NCI-H748 (cell line): ENCODE measurements at regions not wholly inside any gene's neighbourhood (a gene's known extent, or its start where the extent isn't known, plus 50 kb on each side); places are given as distances from the start of the nearest gene placed in this dataset.

Experiments
- DNase-seq: peaks from one replicate; lab custom pipeline; 2025; ENCODE audit not compliant: unreplicated experiment; lab: John Stamatoyannopoulos, UW

DNA sequence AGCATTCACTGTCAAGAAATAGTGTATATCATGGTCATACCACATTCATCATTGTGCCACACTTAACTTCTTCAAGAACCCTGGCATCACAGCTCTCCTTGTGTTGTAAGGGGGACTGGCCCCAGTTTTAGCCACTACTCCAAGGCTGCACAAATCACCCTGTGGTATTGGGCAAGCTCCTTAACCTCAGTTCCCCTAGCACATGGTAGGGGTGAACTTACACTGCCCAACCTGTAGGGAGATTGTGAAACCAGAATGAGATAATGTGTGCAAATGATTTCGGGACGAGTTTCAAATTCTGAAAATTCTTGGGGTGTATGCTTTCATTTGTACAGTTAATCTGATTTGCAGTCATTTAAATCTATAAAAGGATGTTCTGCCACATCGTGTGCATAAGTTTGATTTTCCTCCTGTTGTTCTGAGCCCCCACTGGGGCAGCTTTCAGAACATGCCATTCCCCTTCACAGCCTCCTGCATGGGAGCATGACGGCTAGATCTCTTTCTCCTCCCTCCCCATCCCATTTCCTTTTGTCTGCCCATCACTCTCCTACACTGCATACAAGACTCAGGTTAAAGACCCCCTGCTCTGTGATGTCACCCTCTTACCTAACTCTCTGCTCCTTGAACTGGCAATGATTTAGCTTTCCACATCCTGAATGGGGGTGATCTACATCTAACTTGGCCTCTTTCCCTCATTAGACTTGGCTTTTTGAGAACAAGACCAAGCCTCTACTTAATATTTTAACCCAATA, 290.3 kb downstream of the CHRM3 start:
- no peak for DNase-seq

DNA sequence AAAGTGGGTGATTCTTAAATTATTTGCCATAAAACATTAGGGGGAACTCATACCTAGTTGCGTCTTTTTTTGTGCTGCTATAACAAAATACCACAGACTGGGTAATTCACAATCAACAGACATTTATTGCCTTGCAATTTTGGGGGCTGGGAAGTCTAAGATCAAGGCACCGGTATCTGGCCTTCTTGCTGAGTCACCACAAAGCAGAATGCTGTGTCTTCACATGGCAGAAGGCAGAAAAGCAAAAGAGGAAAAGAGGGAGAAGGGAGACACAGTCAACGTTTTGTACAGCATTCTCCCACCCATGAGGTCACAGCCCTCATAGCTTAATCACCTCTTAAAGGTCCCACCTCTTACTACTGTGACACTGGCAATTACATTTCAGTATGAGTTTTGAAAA, 291.0 kb downstream of the CHRM3 start:
- no peak for DNase-seq

DNA sequence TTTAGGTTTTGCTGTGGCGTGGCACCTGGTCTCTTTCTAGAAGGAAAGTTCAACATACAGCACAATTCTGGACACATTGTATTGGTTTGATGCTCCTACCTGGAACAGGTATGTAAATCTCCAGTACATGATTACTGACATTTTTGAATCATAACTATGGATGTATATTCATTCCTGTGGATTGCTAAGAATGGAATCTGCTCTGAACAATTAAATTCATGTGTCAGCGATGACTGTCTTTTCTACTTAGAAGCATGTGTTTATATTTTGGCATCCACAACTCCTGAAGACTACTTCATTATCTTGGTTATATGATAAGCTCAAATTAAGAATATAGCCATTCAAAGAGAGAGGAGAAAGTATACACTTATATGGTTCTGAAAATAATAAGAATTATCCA, 291.8 kb downstream of the CHRM3 start:
- no peak for DNase-seq

DNA sequence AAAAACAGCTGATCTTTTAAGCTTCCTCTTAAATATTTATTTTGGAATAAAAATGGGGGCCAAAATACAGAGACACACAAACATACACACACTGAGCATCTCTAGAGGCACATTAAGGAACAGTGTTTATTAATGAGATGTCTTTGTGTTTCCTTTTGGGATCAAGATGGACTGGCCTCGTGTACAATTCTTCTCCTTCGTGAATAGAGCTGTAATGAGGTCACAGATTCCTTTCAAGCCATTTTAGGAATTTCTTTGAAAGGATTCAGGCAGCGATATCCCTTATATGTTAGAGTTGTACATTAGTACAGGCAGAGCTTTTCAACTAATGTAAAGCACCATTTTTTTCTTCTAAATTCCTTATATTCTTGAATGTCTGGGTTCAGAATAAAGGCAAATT, 295.7 kb downstream of the CHRM3 start:
- DNase-seq, result peak; percentile 18

DNA sequence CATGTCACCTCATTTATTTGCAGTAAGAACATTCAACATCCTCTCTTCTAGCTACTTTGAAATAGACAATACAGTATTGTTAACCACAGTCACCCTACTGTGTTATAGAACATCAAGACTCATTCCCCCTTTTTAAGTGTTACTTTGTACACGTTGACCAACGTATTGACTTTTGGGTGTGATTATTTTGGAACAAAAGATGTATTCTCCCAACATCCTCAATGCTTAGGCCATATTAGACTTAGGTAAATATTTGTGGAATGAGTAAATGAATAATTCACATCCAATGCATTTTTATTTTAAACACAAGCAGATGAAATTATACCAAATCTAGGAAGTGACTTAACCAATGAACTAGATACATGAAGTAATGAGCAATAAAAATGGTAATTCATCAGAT, 296.6 kb downstream of the CHRM3 start:
- peak; percentile 90 for DNase-seq

DNA sequence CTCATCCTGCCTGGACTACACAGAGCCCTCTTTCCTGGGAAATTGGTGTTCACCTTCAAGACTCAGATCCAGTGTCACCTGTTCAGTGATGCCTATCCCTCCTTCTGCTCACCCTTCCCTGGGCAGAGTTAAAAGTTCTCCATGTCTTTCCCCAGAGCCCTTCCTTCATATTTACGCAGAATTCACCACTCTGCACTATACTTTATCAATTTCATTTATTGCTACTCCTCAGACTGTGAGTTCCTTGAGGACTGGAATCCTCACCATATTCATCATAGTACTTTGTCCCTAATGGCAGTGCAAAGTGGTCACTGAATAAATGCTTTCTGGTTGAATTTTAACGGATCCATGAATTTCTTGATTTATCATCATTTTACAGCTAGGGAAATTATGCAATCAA, 300.0 kb downstream of the CHRM3 start:
- no peak for DNase-seq

DNA sequence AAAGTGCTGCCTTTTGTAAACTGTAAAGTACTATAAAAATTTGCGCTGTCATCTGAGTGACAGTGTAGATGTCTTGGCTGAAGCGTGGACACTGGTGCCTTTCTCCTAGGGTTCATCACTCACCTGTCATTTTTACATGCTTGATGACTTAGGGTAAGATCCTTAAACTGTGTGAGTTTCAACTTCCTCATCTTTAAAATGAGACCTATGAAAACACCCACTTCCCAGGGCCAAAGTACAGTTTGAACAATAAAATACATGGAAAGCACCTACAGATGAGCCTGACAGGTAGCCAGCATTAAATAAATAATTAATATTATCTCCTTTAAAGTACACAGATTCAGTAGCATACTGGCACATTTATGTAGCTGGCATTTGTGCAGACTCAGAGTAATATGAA, 309.9 kb downstream of the CHRM3 start:
- no peak for DNase-seq

DNA sequence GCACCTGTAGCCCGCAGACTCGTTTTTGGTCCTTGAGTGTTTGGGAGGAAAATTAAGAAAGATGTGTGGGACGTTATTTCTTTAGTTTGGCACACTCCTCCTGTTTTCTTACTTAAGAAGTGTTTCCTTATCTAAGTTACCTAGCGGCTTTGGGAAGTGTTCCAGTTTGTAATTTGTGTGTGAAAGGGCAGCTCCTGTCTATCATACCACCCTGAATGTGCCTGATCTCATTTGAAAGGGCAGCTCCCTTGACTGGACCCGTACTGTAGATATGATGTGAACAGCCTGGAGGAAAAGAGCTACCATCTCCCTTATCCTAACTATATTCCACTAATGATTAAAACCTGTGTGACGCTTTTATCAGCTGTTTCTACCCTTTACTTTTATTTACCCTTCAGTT, 314.3 kb downstream of the CHRM3 start:
- DNase-seq, result no peak

DNA sequence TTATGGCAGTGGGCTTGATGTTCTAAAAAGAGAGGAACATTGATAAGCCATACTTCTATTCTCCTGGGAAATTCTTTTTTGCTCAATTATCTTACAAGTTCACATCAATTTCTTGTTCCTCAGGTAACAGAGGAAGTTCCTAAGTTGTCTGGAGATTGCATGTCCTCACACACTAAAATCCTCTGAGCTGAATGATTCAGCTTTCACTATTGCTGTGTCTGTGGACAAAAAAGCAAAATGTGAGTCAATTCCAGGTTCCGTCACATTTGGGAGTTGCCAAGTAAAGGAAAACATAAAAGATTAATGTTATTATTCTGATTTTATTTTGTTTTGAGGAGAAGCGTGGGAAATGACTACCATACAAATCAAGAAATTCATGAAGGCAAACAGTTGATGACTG, 316.7 kb downstream of the CHRM3 start:
- DNase-seq, result no peak

DNA sequence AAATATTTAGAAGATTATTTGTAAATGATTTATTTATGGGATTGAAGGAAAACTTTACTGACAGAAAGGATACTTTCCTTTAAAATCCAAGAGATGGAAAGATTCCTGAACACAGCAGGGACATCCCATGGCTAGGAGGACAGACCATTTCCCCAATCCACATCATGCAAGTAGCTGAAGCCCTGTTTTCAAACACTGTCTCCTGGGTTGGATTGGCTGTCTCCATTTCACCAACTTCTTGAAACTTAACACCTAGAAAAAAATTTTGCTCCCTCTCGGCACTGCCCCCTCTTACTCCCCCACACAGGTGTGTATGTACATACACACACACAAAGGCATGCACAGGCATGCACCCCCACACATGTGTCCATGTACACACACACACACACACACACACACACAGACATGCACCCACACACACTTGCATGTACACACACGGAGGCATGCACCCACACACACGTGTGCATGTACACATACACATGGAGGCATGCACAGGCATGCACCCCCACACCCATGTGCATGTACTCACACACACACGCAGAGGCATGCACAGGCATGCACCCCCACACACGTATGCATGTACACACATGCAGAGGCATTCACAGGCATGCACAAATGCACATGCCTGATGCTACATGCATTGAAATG, 320.0 kb downstream of the CHRM3 start:
- no peak for DNase-seq

DNA sequence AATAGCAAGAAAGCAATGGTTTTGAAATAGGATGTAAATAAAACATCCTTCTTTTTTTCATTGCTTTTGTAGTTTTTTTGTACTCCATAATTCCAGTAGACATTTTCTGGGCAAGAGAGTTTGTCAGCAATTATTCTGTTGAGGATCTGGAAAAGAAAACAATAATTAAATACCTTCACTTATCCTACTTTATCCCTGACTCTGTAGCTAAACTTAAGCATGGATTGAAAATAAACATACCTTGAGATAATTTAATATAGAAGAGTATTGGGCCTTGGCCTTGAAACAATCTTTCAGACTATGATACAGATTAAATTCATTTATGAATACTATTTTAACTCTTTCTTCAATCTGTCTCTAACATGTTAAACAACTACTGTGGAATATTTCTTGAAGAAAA, 321.2 kb downstream of the CHRM3 start:
- DNase-seq, result no peak

DNA sequence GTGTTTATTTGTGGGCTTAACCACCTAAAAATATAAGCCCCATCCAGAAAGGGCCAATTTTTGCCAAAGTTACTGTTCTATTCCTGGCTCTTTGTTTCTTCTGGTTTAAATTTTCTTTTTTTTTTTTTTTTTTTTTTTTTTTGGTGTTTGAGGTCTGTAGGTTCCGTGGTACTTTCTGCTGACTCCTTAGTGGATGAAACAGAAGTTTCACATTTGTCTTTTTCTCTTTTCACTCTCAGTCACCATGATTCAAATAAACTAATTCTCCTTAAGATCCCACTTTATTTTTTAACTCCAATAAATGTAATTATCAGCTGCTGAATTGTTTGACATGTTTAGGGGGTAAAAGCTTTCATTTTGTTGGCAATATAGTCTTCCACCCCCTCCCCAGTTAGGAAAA, 322.3 kb downstream of the CHRM3 start:
- DNase-seq, result no peak

DNA sequence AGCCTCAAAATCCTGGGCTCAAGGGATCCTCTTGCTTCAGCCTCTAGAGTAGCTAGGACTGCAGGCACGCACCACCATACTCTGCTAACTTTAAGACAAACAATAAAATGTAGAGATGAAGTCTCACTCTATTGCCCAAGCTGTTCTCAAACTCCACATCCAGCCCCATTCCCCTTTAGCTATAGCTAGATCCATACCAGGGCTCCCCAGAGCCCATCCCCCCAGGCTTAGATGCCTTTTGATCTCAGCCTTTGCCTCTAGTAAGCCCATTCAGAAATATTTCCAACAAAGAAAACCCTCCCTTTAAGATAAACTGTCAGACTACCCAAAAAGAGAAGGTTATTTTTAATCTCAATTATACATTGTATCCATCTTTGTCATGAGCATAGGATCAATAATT, 325.4 kb downstream of the CHRM3 start:
- no peak for DNase-seq

DNA sequence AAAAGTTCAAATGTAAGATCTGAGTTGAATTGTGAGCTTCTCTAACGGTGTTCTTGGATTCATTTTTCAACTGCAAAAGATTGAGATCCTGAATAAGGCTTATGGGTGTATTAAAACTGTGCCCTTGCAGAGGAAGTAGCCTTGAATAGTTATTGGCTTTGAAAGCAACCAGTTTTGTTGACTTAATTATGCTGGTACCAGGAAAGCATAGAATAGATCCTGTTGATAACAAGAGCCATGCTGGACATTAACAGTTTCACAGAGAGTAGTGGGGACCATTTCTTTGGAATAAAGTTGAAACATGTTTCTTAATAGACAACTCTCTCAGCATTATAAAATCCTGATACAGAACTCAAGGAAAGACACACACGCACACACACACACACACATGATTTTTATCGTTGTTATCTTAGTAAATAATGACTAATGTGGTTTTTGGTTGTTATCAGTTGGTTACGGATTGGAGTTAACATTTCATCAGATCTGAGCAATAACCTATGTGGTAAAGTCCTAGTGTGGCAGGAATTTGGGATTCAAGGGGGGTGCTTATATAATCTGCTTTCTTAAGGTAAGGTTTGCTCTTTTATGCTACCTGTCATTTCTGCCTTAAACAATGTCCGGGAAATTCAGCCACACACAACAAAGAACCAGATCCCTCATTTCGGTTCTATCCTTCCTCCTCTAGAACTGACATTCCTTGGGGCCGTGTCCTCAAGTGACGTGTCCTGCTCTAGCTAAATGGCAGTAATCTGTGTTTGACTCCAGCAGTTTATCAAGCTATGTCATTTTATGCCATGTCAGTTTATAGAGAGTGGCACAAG, 330.9 kb downstream of the CHRM3 start:
- DNase-seq, result no peak

DNA sequence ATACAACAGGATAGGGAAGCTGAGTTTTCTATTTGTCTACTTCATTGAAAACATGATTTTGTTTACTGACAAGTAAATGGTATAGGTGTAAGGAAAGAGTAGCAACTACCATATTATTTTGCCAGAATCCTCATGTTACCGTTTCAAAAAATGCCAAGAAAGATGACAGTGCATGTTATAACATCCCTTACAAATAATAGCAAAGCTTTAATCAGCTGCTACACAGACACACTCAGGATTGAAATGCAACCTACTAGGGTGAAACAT, 331.5 kb downstream of the CHRM3 start:
- DNase-seq, result no peak

DNA sequence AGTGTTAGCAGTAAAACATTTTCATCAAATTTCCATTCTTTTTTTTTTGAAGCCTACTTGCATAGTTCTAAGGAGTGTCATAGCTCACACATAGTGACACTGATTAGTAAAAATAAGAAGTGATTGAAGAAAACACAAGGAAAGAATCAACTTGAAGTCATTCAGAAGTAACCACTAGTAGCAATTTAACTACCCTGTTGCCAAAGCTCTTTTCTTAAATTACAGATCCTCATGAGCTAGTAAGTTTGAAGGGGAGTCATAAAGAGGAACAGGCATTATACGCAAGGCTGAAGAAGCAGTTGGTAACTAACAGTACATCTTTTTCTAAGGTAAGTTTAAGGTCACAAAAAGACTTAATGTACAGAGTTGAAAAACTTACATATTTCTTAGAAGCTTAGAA, 332.2 kb downstream of the CHRM3 start:
- DNase-seq, result no peak

DNA sequence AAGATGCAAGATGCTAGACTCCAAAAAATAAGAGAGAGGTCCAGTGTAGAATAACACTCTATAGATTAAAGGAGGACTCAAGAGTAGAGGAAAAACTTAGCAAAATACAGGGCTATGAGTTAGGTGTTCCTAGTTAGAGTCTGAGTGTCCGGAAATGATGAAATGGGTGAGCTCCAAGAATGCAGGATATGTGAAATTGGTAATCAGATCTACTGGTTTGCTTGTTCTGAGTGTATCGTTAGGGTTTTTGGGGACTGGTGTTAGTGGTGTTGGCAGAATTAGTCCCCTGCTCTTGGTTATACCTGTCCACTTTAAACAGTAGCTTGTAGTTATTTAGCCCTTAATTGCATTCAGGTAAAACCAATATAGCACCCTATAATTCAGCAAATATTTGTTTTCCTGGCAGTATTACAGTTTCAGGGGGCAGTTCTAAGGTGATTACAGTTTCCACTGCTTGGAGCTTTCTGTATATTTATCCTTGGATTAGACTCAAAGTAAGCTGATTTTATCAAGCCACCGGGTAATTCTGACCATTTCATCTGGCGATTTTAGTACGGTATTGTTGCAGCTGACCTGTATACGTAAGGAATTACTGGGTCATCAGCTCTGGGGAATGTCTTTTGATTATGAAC, 332.7 kb downstream of the CHRM3 start:
- peak; percentile 54 for DNase-seq

DNA sequence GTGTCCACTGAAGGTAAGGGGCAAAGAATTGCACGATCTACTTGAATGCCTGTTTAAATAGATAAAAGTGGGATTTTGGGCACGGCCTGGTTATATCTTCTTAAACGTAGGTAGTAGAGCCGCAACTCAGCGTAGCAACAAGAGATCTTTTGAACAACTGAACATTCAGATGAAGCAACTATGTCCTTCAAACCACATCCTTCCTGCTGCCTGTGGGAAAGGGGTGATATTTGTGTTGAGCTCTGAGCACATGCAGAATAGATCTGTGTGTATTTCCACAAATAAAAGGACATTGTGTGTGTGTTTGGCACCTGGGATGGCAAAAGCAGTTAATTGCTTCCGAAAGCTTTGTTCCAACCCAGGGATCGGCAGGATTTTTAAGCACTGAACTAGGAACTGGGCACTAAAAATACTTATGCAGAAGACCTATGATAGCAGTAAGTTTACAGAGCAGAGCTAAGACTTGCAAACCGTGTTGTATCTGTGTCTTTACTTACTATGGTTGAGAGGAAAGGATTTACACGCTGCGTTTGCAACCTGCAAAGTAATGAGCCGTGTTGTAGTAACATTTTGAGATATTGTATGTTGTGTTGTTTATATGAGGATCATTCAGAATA, 333.4 kb downstream of the CHRM3 start:
- DNase-seq, result peak; percentile 56

DNA sequence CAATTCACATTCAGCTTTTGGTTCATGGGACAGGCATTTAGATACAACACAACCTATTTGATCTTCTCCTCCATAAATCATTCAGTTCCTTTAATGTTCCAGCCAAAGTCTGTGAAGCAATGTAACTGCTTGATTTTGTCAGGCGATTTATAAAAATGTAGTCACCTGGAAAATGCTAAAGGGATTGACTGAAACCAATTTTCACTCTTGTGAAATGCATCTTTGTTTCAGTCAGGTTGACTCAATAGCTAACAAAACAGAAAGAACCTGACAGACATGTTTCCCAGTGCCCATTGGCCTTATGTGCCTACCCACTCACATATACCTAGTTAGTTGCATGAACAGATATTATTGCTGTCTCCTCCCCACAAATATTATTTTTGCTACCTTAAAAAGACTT, 335.7 kb downstream of the CHRM3 start:
- DNase-seq, result no peak

DNA sequence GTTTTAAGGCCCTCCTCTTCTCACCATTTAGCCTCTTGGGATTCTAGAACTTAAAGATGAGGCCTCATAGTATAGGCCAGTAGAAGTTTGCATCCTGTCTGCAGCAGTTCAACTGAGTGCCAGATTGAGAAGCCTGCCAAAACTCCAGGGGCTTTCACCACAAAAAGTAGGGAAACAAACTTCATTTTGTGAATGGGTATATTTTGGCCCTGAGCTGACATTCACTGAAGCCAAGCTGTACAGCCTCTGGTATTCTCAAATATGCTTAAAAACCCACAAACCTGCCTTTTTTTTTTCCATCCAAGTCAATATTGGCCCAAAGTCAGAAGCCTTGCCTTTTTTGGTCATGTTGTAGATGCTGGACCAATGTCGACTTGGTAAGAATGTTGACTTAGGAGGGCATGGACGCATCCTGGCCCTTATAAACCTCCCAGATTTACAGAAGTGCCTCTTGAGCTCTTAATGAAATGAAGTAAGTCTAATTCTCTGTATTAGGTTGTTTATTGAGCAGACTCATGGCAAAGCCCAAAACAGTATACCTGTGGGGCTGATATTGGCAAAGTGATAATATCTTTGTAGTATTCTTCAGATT, 337.5 kb downstream of the CHRM3 start:
- peak; percentile 6 for DNase-seq

DNA sequence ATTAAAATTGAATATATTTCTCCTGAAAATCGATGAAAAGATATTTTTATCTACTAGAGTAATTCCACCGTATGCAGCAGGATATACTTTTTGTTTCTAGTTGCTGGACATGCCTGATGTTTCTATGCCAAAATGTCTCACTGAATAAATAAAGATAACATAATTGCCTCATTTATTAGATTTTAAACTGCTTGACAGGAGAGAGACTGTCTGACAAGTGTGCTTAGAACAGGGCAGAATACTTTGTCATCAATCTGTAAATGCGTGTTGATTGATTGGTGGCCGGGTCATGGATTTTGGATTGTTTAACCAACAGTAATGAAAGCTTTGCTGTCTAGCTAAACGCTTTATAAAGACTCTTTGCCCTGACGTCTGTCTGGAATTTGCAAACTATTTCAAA, 339.0 kb downstream of the CHRM3 start:
- DNase-seq, result no peak
